IMR-90 (cell line): ENCODE measurements at regions not wholly inside any gene's neighbourhood (a gene's known extent, or its start where the extent isn't known, plus 50 kb on each side); places are given as distances from the start of the nearest gene placed in this dataset.

ENCODE experiments used
- CTCF ChIP-seq: conservative IDR thresholded peaks from 2 replicates; pipeline ENCODE4 v1.5.1; 2012; ENCODE audit warnings: mild to moderate bottlenecking, low read depth, low read length, improper control_type of control experiment
- POLR2A ChIP-seq: IDR thresholded peaks from 2 replicates; pipeline ENCODE4 v1.6.1; 2012; ENCODE audit warnings: mild to moderate bottlenecking, low read depth, low read length
- USF2 ChIP-seq: fragments of 150-350 bp; IDR thresholded peaks from 2 replicates; pipeline ENCODE4 v1.6.1; 2017; ENCODE audit warnings: mild to moderate bottlenecking, antibody characterized with exemption, low read length, low read depth

GRCh38 chr3:27661797-27662196 is 60.3 kb downstream of the EOMES start:
- TF ChIP-seq USF2 (no peak), CTCF (no peak), POLR2A (no peak)
